ENCODE measurements at regions not wholly inside any gene's neighbourhood (a gene's known extent, or its start where the extent isn't known, plus 50 kb on each side); places are given as distances from the start of the nearest gene placed in this dataset.

- Mint-ChIP-seq H3K27me3 (peaks cover 2% of the 10 kb centered on the region), H3K36me3 (ENCODE audit: low read depth) (no peaks in the 10 kb centered on the region)
These were observed 168.9 kb downstream of the GPAT3 start for GRCh38 chr4:83704786-83705185.

GRCh38 chr4:83703752-83704151 lies 167.8 kb downstream of the GPAT3 start:
- intact Hi-C loops (cut with micrococcal nuclease), result no loop called here
- Mint-ChIP-seq H3K27ac (no peak overlapping the region), H3K4me3 (no peak overlapping the region), H3K9me3 (peaks cover 12% of the 10 kb centered on the region), H3K4me1 (ENCODE audit: low read depth) (no peaks in the 10 kb centered on the region), H3K27me3 (no peaks in the 10 kb centered on the region), H3K36me3 (ENCODE audit: low read depth) (no peaks in the 10 kb centered on the region)

More at GRCh38 chr4:83704786-83705185, 168.9 kb downstream of the GPAT3 start:
- intact Hi-C loops (cut with micrococcal nuclease), result no loop called here
- no peaks in the 10 kb centered on the region for H3K4me1 Mint-ChIP-seq (ENCODE audit: low read depth)
- H3K9me3 Mint-ChIP-seq, result peaks cover 12% of the 10 kb centered on the region
- H3K27ac Mint-ChIP-seq, result no peak overlapping the region
- no peak overlapping the region for H3K4me3 Mint-ChIP-seq

- no peak overlapping the region for H3K4me3 Mint-ChIP-seq
- H3K36me3 Mint-ChIP-seq (ENCODE audit: low read depth), result no peaks in the 10 kb centered on the region
- H3K4me1 Mint-ChIP-seq (ENCODE audit: low read depth), result no peaks in the 10 kb centered on the region
- peaks cover 2% of the 10 kb centered on the region for H3K27me3 Mint-ChIP-seq
- intact Hi-C loops (cut with micrococcal nuclease), result no loop called here
- H3K27ac Mint-ChIP-seq, result no peak overlapping the region
- peaks cover 12% of the 10 kb centered on the region for H3K9me3 Mint-ChIP-seq
These were observed 165.1 kb downstream of the GPAT3 start for GRCh38 chr4:83701041-83701440.

DNA sequence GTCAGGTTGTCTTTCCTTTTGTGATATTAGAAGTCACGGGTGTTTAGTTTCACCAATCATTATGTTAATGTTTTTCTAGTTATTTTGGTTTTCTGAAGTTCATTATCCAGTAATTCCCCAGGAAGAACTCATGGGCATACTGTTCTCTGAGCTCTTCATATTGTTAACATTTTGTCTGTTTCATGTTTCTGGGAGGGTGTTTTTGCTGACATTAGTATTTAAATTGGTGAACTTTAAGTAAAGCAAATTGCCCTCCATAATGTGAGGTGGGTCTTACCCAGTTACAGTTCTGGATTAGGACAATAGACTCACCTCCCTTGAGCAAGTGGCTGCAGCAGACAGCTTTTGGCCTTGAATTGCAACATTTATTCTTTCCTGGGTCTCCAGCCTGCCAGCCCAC lies 163.4 kb downstream of the GPAT3 start:
- no peak overlapping the region for H3K27ac Mint-ChIP-seq
- intact Hi-C loops (cut with micrococcal nuclease), result no loop called here
- no peaks in the 10 kb centered on the region for H3K36me3 Mint-ChIP-seq (ENCODE audit: low read depth)
- peaks cover 12% of the 10 kb centered on the region for H3K9me3 Mint-ChIP-seq
- H3K4me3 Mint-ChIP-seq, result no peak overlapping the region
- no peaks in the 10 kb centered on the region for H3K4me1 Mint-ChIP-seq (ENCODE audit: low read depth)
- peaks cover 4% of the 10 kb centered on the region for H3K27me3 Mint-ChIP-seq

DNA sequence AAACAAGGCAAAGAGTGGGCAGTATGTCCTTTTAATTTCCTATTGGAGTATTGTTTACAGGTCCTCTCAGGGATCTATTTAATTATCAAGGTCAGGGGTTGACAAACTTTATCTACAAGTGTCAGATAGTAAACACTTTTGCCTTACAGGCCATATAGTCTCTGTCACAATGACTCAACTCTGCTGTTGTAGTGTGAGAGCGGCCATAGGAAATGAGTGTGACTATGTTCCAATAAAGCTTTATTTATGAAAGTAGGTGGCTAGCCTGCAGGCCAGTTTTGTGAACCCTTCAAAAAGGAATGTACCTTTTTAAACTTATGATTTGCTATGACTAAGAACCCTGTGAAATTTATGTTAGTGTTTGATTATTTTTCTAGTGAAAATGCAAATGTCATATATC lies 156.1 kb downstream of the GPAT3 start:
- Mint-ChIP-seq H3K27ac (no peak overlapping the region), H3K9me3 (no peaks in the 10 kb centered on the region), H3K27me3 (peaks cover 6% of the 10 kb centered on the region), H3K4me1 (ENCODE audit: low read depth) (peaks cover 6% of the 10 kb centered on the region), H3K36me3 (ENCODE audit: low read depth) (no peaks in the 10 kb centered on the region), H3K4me3 (no peak overlapping the region)
- intact Hi-C loops (cut with micrococcal nuclease), result no loop called here

DNA sequence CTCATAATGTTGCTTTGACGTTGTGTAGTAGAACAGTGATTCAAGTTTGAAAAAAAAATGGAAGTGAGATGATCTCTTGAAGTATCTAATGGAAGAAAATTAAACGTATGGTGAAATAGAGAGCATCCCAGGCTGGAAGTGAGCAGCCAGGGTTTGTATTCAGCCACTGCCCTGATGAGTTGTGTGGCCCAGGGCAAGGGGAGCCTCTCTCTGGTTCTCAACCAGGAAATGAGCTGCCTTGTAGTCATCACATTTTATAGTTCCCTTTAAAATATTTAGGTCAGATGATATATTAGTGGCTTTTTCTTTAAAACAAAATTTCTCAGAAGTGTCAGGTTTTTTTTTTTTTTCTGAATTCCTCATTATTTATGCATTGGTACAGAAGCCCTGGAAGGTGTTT lies 150.3 kb downstream of the GPAT3 start:
- no peak overlapping the region for H3K4me3 Mint-ChIP-seq
- H3K27ac Mint-ChIP-seq, result no peak overlapping the region
- H3K9me3 Mint-ChIP-seq, result no peaks in the 10 kb centered on the region
- peaks cover 6% of the 10 kb centered on the region for H3K27me3 Mint-ChIP-seq
- intact Hi-C loops (cut with micrococcal nuclease), result no loop called here
- H3K36me3 Mint-ChIP-seq (ENCODE audit: low read depth), result no peaks in the 10 kb centered on the region
- H3K4me1 Mint-ChIP-seq (ENCODE audit: low read depth), result peaks cover 10% of the 10 kb centered on the region

- Mint-ChIP-seq H3K27me3 (peaks cover 15% of the 10 kb centered on the region), H3K4me1 (ENCODE audit: low read depth) (no peaks in the 10 kb centered on the region)
- intact Hi-C loops (cut with micrococcal nuclease), result no loop called here
These were observed 143.8 kb downstream of the GPAT3 start for GRCh38 chr4:83679692-83680091.

GRCh38 chr4:83679254-83679653 lies 143.3 kb downstream of the GPAT3 start:
- Mint-ChIP-seq H3K9me3 (no peaks in the 10 kb centered on the region), H3K4me3 (no peak overlapping the region), H3K27ac (no peak overlapping the region), H3K4me1 (ENCODE audit: low read depth) (no peaks in the 10 kb centered on the region), H3K36me3 (ENCODE audit: low read depth) (no peaks in the 10 kb centered on the region), H3K27me3 (peaks cover 15% of the 10 kb centered on the region)
- intact Hi-C loops (cut with micrococcal nuclease), result no loop called here

More at GRCh38 chr4:83679692-83680091, 143.8 kb downstream of the GPAT3 start:
- Mint-ChIP-seq H3K9me3 (no peaks in the 10 kb centered on the region), H3K27ac (no peak overlapping the region), H3K36me3 (ENCODE audit: low read depth) (no peaks in the 10 kb centered on the region), H3K4me3 (no peak overlapping the region)

DNA sequence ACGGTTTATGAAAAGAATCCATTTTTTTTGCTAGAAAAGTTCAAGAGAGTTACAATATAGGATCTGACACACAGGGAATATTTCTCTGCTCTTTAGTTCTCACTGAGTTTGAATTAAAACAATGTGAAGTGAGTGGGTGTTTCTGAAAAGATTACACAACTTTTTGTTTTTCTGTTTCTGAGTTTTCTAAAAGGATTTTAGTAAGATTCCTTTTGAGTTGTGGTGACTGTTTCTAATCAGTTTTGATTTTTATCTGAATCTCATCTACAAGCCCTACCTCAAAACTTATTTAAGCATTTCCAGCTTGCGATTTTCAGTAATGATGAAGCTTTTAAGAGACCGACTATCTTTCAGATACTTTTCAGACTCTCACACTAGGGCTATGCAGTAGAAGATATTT lies 141.7 kb downstream of the GPAT3 start:
- H3K4me3 Mint-ChIP-seq, result no peak overlapping the region
- intact Hi-C loops (cut with micrococcal nuclease), result no loop called here
- no peaks in the 10 kb centered on the region for H3K9me3 Mint-ChIP-seq
- H3K27me3 Mint-ChIP-seq, result peaks cover 20% of the 10 kb centered on the region
- H3K4me1 Mint-ChIP-seq (ENCODE audit: low read depth), result no peaks in the 10 kb centered on the region
- no peaks in the 10 kb centered on the region for H3K36me3 Mint-ChIP-seq (ENCODE audit: low read depth)
- no peak overlapping the region for H3K27ac Mint-ChIP-seq

- intact Hi-C loops (cut with micrococcal nuclease), result no loop called here
- no peaks in the 10 kb centered on the region for H3K4me1 Mint-ChIP-seq (ENCODE audit: low read depth)
These were observed 128.8 kb downstream of the GPAT3 start for GRCh38 chr4:83664741-83665140.

DNA sequence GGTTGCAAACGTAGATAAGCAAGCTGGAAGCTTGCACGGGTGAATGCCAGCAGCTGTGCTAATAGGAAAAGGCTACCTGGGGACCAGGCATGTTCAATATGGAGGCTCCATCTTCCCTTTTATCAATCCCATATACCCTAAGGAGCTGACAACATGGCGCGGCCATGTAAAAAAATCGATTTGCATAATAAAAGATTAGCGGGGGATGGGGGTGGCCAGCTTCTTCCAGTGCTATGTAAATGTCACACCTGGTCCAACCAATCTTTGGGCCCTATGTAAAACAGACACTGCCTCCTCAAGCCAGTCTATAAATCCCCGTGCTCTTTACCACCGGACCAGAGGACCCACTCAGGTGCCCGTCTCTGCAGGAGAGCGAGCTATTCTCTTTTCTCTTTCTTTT lies 128.2 kb downstream of the GPAT3 start:
- Mint-ChIP-seq H3K36me3 (ENCODE audit: low read depth) (no peaks in the 10 kb centered on the region), H3K4me3 (no peak overlapping the region), H3K27ac (no peak overlapping the region), H3K9me3 (no peaks in the 10 kb centered on the region), H3K27me3 (peaks cover 6% of the 10 kb centered on the region), H3K4me1 (ENCODE audit: low read depth) (no peaks in the 10 kb centered on the region)
- intact Hi-C loops (cut with micrococcal nuclease), result no loop called here

More at GRCh38 chr4:83664741-83665140, 128.8 kb downstream of the GPAT3 start:
- no peaks in the 10 kb centered on the region for H3K9me3 Mint-ChIP-seq
- H3K27me3 Mint-ChIP-seq, result peaks cover 5% of the 10 kb centered on the region
- no peak overlapping the region for H3K4me3 Mint-ChIP-seq
- no peaks in the 10 kb centered on the region for H3K36me3 Mint-ChIP-seq (ENCODE audit: low read depth)
- no peak overlapping the region for H3K27ac Mint-ChIP-seq

DNA sequence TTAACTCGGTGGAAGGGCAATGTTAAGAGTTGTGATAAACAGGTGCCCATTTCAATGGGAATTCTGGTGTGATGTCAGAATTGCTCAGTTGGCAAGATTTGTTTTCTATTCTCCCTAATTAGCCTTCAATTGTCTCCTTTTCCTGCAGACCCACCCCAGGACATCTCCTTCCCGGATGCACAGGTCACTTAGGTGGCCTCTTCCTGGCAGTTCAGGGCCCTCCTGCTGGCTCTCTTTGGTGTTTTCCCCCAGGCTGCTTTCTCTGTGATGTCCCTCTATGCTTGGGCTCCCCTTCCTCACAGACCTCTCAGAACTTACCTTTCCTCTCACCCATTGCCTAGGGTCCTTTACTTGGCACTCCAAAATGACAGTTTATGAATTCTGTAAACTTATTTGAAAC lies 126.3 kb downstream of the GPAT3 start:
- H3K4me1 Mint-ChIP-seq (ENCODE audit: low read depth), result no peaks in the 10 kb centered on the region
- intact Hi-C loops (cut with micrococcal nuclease), result no loop called here
- H3K9me3 Mint-ChIP-seq, result no peaks in the 10 kb centered on the region
- H3K27ac Mint-ChIP-seq, result no peak overlapping the region
- H3K4me3 Mint-ChIP-seq, result no peak overlapping the region
- no peaks in the 10 kb centered on the region for H3K36me3 Mint-ChIP-seq (ENCODE audit: low read depth)
- peaks cover 6% of the 10 kb centered on the region for H3K27me3 Mint-ChIP-seq

DNA sequence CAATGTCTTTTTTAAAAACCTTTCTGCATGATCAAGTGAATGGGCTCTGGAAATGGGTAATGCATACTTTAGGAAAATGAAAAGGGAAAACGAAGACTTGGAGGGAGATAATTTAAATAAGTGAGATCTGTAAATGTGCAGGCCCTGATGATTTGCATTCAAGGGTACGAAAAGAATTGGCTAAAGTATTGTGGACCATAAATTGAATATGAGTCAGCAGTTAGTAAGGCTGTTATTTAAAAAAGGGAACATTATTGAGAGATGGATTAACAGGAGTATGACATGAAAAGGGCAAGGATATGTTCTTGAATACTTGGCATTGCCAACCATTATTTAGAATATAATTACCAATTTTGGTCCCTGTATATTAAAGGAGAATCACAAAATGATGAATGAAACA lies 125.5 kb downstream of the GPAT3 start:
- Mint-ChIP-seq H3K27ac (no peak overlapping the region), H3K4me1 (ENCODE audit: low read depth) (no peaks in the 10 kb centered on the region), H3K4me3 (no peak overlapping the region), H3K36me3 (ENCODE audit: low read depth) (no peaks in the 10 kb centered on the region), H3K27me3 (peaks cover 2% of the 10 kb centered on the region), H3K9me3 (no peaks in the 10 kb centered on the region)
- intact Hi-C loops (cut with micrococcal nuclease), result no loop called here

DNA sequence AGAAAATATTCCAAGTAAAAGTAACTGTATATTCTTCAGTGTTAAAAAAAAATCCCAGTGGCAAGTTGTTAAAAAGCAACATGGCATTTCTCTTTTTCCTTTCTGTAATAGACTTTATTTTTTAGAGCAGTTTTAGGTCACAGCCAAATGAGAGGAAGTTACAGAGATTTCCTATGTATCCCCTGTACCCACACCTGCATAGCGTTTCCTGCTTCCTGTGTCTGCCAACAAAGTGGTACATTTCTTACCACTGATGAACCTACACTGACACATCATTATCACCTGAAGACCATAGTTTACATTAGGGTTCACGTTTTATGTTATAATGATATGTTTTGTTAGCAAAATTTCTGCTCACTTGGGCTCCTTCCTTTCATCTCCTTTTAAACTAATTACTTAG lies 124.7 kb downstream of the GPAT3 start:
- no peaks in the 10 kb centered on the region for H3K36me3 Mint-ChIP-seq (ENCODE audit: low read depth)
- intact Hi-C loops (cut with micrococcal nuclease), result no loop called here
- peaks cover 2% of the 10 kb centered on the region for H3K27me3 Mint-ChIP-seq
- H3K4me1 Mint-ChIP-seq (ENCODE audit: low read depth), result no peaks in the 10 kb centered on the region
- H3K4me3 Mint-ChIP-seq, result no peak overlapping the region
- no peak overlapping the region for H3K27ac Mint-ChIP-seq
- H3K9me3 Mint-ChIP-seq, result no peaks in the 10 kb centered on the region

GRCh38 chr4:83658806-83659205 lies 122.9 kb downstream of the GPAT3 start:
- H3K27me3 Mint-ChIP-seq, result peaks cover 2% of the 10 kb centered on the region
- H3K27ac Mint-ChIP-seq, result no peak overlapping the region
- intact Hi-C loops (cut with micrococcal nuclease), result no loop called here
- H3K4me3 Mint-ChIP-seq, result no peak overlapping the region
- no peaks in the 10 kb centered on the region for H3K4me1 Mint-ChIP-seq (ENCODE audit: low read depth)
- no peaks in the 10 kb centered on the region for H3K36me3 Mint-ChIP-seq (ENCODE audit: low read depth)
- H3K9me3 Mint-ChIP-seq, result no peaks in the 10 kb centered on the region

Data from dendritic cell treated with granulocyte-macrophage colony-stimulating factor and Interleukin-4, amounts not matched to agents 40 ng/mL and 50 ng/mL, for 4 days (primary cell).